K562 (cell line): ENCODE measurements at regions not wholly inside any gene's neighbourhood (a gene's known extent, or its start where the extent isn't known, plus 50 kb on each side); places are given as distances from the start of the nearest gene placed in this dataset.
A peak's percentile ranks its signal among the peaks of the same experiment; 100 is the strongest.

Source experiments
- ATAC-seq: fragments of 200-7000 bp; cut with Tn5 transposase; 3 replicates; pipeline ENCODE4 v1.9.1; 2020; ENCODE audit warnings: moderate library complexity
- BruUV-seq: library from RNA; stranded (reverse); fragments of 400-500 nt; replicated peaks from 2 replicates; lab custom pipeline; 2021; lab: Mats Ljungman, UMichigan
- CTCF ChIA-PET: fragments of 300-600 bp; formaldehyde crosslinking; extraction: SDS; loops from one replicate; lab custom pipeline; 2021; ENCODE audit warnings: low intra/inter-chr PET ratio; lab: Yijun Ruan, JAX
- POLR2A ChIA-PET: fragments of 300-600, 350-650 bp; sonication (Branson Sonifier 250); formaldehyde crosslinking; extraction: SDS; loops from one replicate; lab custom pipeline; 2021; ENCODE audit warnings: antibody characterized with exemption, inconsistent platforms; lab: Yijun Ruan, JAX
- DNase-seq, 4 experiments: peaks; one replicate each; pipeline versions ENCODE4 v3.0.0 to v3.0.0-alpha.2; 2011 to 2018; ENCODE audit warnings: low spot score in 3 of 4, mixed read lengths in 3 of 4; ENCODE audit errors: extremely low read depth in 1 of 4
- FAIRE-seq: peaks from 2 replicates; lab custom pipeline; 2011; peaks lifted over from hg19 to GRCh38; lab: Jason Lieb, UNC
- H2AFZ ChIP-seq: 2 replicates; pipeline ENCODE4 v1.6.0; 2011; ENCODE audit warnings: low read depth, low read length, control low read depth, inconsistent platforms
- H3K27ac ChIP-seq: fragments of 200-600 bp; 3 replicates; pipeline ENCODE4 v1.8.0; 2011; ENCODE audit warnings: low read depth, mild to moderate bottlenecking, control low read depth, inconsistent platforms, low read length, moderate library complexity, mixed read lengths; ENCODE audit errors: extremely low read depth
- H3K27me3 ChIP-seq, 2 experiments: fragments of 300-600 bp in 1 of 2; 2 replicates in 1 of 2; 3 replicates in 1 of 2; pipeline versions ENCODE4 v1.6.0 to v1.8.0; 2011; ENCODE audit warnings: inconsistent platforms in 2 of 2, low read length in 2 of 2, mild to moderate bottlenecking in 1 of 2, mixed read lengths in 1 of 2, moderate library complexity in 1 of 2; ENCODE audit not compliant: control insufficient read depth in 2 of 2, insufficient read depth in 2 of 2
- H3K36me3 ChIP-seq: fragments of 300-600 bp; 3 replicates; pipeline ENCODE4 v1.8.0; 2011; ENCODE audit warnings: mild to moderate bottlenecking, low read length, inconsistent platforms; ENCODE audit not compliant: control insufficient read depth, insufficient read depth
- H3K4me1 ChIP-seq, 2 experiments: fragments of 200-600 bp in 1 of 2; replicated peaks in 1 of 2; 2 replicates in 1 of 2; 3 replicates in 1 of 2; pipeline versions ENCODE4 v1.5.1 to v1.8.0; 2011; ENCODE audit warnings: inconsistent platforms in 2 of 2, low read length in 2 of 2, mild to moderate bottlenecking in 1 of 2, mixed read lengths in 1 of 2, moderate library complexity in 1 of 2; ENCODE audit not compliant: control insufficient read depth in 2 of 2, insufficient read depth in 2 of 2
- H3K4me2 ChIP-seq: 2 replicates; pipeline ENCODE4 v1.6.1; 2011; ENCODE audit warnings: low read length, control low read depth, inconsistent platforms, mixed read lengths; ENCODE audit not compliant: insufficient read depth
- H3K4me3 ChIP-seq: fragments of 200-600 bp; sonication (generic), shearing (Covaris generic); 2 replicates; pipeline ENCODE4 v1.5.1; 2016; ENCODE audit warnings: control low read depth, inconsistent platforms
- H3K79me2 ChIP-seq: fragments of 200-600 bp; 3 replicates; pipeline ENCODE4 v1.8.0; 2011; ENCODE audit warnings: low read length, inconsistent platforms; ENCODE audit not compliant: control insufficient read depth, insufficient read depth
- H3K9ac ChIP-seq, 2 experiments: 2 replicates each; pipeline versions ENCODE4 v1.6.0 to v1.6.1; 2011; ENCODE audit warnings: low read depth in 2 of 2, low read length in 2 of 2, control low read depth in 1 of 2, inconsistent platforms in 1 of 2, mild to moderate bottlenecking in 1 of 2, mixed read lengths in 1 of 2; ENCODE audit not compliant: insufficient read depth in 1 of 2
- H3K9me1 ChIP-seq: one replicate; pipeline ENCODE4 v1.6.0; 2011; ENCODE audit warnings: inconsistent platforms, mild to moderate bottlenecking, low read length, moderate library complexity; ENCODE audit not compliant: control insufficient read depth, insufficient read depth
- H3K9me3 ChIP-seq: replicated peaks from 2 replicates; pipeline ENCODE4 v1.5.1; 2011; ENCODE audit warnings: low read depth, low read length, inconsistent platforms; ENCODE audit not compliant: control insufficient read depth, insufficient read depth
- H4K20me1 ChIP-seq: replicated peaks from 2 replicates; pipeline ENCODE4 v1.6.1; 2011; ENCODE audit warnings: low read length, inconsistent platforms, mixed read lengths; ENCODE audit not compliant: control insufficient read depth, insufficient read depth
- CAMTA2 ChIP-seq: fragments of 250-450 bp; sonication (Bioruptor Pico); conservative IDR thresholded peaks from 2 replicates; pipeline ENCODE4 v1.5.1; 2022
- CEBPG ChIP-seq, 3 experiments: fragments of 200-800 bp in 1 of 3; sonication (Bioruptor generic) in 1 of 3; sonication (generic) in 1 of 3; formaldehyde crosslinking in 1 of 3; IDR thresholded peaks in 2 of 3; conservative IDR thresholded peaks in 1 of 3; 2 replicates each; pipeline versions ENCODE4 v1.6.1 to v1.8.0; 2016 to 2022; ENCODE audit warnings: missing compliant biosample characterization in 2 of 3, missing genetic modification characterization in 2 of 3, mild to moderate bottlenecking in 1 of 3, missing genetic modification reagents in 1 of 3
- EP400 ChIP-seq: fragments of 450-650 bp; IDR thresholded peaks from 2 replicates; pipeline ENCODE4 v1.6.1; 2017; ENCODE audit warnings: antibody characterized with exemption, mild to moderate bottlenecking, moderate library complexity
- MAFF ChIP-seq: IDR thresholded peaks from 2 replicates; pipeline ENCODE4 v1.6.1; 2012; ENCODE audit warnings: low read length, improper control_type of control experiment
- MCM7 ChIP-seq, 2 experiments: fragments of 450-650 bp; IDR thresholded peaks; 2 replicates each; pipeline ENCODE4 v1.6.1; 2016 to 2018
- PHF21A ChIP-seq: fragments of 450-650 bp; IDR thresholded peaks from 2 replicates; pipeline ENCODE4 v1.6.1; 2017; ENCODE audit warnings: low read depth, borderline replicate concordance
- SP1 ChIP-seq: sonication (generic); formaldehyde crosslinking; IDR thresholded peaks from 2 replicates; pipeline ENCODE4 v1.8.1; 2022; ENCODE audit warnings: mild to moderate bottlenecking, missing genetic modification reagents
- SRSF7 ChIP-seq: fragments of 200-400 bp; formaldehyde crosslinking; optimal IDR thresholded peaks from 2 replicates; pipeline ENCODE3; 2017; ENCODE audit warnings: mild to moderate bottlenecking, low read depth, low read length
- TAF7 ChIP-seq: fragments of 450-650 bp; IDR thresholded peaks from 2 replicates; pipeline ENCODE4 v1.6.1; 2016; ENCODE audit warnings: missing genetic modification characterization, missing compliant biosample characterization
- XRCC3 ChIP-seq: fragments of 450-650 bp; IDR thresholded peaks from 2 replicates; pipeline ENCODE4 v1.6.1; 2017; ENCODE audit warnings: mild to moderate bottlenecking, moderate library complexity
- ZNF311 ChIP-seq: fragments of 250-450 bp; sonication (Bioruptor Pico); IDR thresholded peaks from 2 replicates; pipeline ENCODE4 v1.4.0; 2020; ENCODE audit warnings: mild to moderate bottlenecking, moderate library complexity
- ZNF561 ChIP-seq: fragments of 450-650 bp; formaldehyde crosslinking; conservative IDR thresholded peaks from 2 replicates; pipeline ENCODE4 v1.4.0; 2020; ENCODE audit warnings: mild to moderate bottlenecking, moderate library complexity
- ZSCAN29 ChIP-seq: fragments of 450-650 bp; IDR thresholded peaks from 2 replicates; pipeline ENCODE4 v1.6.1; 2017
- WGBS: fragments of 100-300 bp; shearing (Covaris generic); methylation state at CpG from one replicate; pipeline ENCODE4 v1.1.6; 2016; ENCODE audit warnings: low coverage, mixed read lengths; ENCODE audit not compliant: insufficient coverage; ENCODE audit errors: missing lambda C conversion rate; 5-methylcytosine and 5-hydroxymethylcytosine counted together
- in situ Hi-C: fragments of 300-500 bp; cut with MboI; formaldehyde crosslinking; loops from 4 replicates; pipeline ENCODE4 v1.15.0; 2018; ENCODE audit warnings: inconsistent platforms, mixed read lengths
- intact Hi-C: fragments of 100-400 bp; cut with micrococcal nuclease; formaldehyde crosslinking; loops from 2 replicates; pipeline ENCODE4 v1.14.2; 2022
- TF ChIP-seq, protein P1 (sequence below), 2 experiments: fragments of 450-650 bp in 1 of 2; sonication (generic) in 1 of 2; formaldehyde crosslinking in 1 of 2; IDR thresholded peaks in 1 of 2; conservative IDR thresholded peaks in 1 of 2; 2 replicates each; pipeline versions ENCODE4 v1.6.1 to v1.8.1; 2016 to 2023; ENCODE audit warnings: mild to moderate bottlenecking in 2 of 2, moderate library complexity in 2 of 2, inconsistent platforms in 1 of 2, missing genetic modification reagents in 1 of 2

GRCh38 chr6:81806793-81807565 lies 54.5 kb upstream of the TENT5A start (continued):
- TF ChIP-seq MAFF, result no peak
- no peak for TF ChIP-seq CAMTA2 (CRISPR knock-in tag)
- no peak for TF ChIP-seq EP400
- TF ChIP-seq PHF21A, result no peak
- TF ChIP-seq ZNF561, result no peak
- no peak for TF ChIP-seq SP1 (CRISPR knock-in tag)
- no peak for TF ChIP-seq MCM7 (IDR thresholded peaks at IDR 0.05)
- no peak for TF ChIP-seq SRSF7
- no peak for TF ChIP-seq XRCC3
- TF ChIP-seq TAF7 (tag), result no peak
- no peak for TF ChIP-seq ZNF311 (CRISPR knock-in tag)
- TF ChIP-seq, all 486 proteins: peak for 0

- ATAC-seq, result no peak
- DNase-seq, result no peak
- ChIA-PET CTCF (no interaction called here), POLR2A (no interaction called here)
- Histone ChIP-seq H3K4me3 (no peak overlapping the region), H3K9me1 (no peaks in the 10 kb centered on the region), H3K79me2 (no peaks in the 10 kb centered on the region), H2AFZ (no peak overlapping the region), H3K9ac (no peak overlapping the region), H3K36me3 (no peaks in the 10 kb centered on the region), H3K4me2 (no peak overlapping the region), H3K27ac (no peak overlapping the region), H3K27me3 (no peaks in the 10 kb centered on the region), H3K4me1 (no peaks in the 10 kb centered on the region), H4K20me1 (no peaks in the 10 kb centered on the region), H3K9me3 (no peaks in the 10 kb centered on the region)
- intact Hi-C loops (no loop called here), in situ Hi-C loops (no loop called here)
- BruUV-seq, result no TSS peak
- WGBS, result 1% methylated on average over 4 of the region's 4 CpGs
- TF ChIP-seq ZSCAN29, result no peak
- TF ChIP-seq, protein P1, sequence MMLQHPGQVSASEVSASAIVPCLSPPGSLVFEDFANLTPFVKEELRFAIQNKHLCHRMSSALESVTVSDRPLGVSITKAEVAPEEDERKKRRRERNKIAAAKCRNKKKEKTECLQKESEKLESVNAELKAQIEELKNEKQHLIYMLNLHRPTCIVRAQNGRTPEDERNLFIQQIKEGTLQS (IDR thresholded peaks at IDR 0.05), result peak; percentile 49; the same call in 1 of the 2 replicates
- TF ChIP-seq, protein P1 (CRISPR knock-in tag; conservative IDR thresholded peaks at IDR 0.05), result no peak
- TF ChIP-seq CEBPG (CRISPR knock-in tag; IDR thresholded peaks at IDR 0.05), result no peak
- TF ChIP-seq CEBPG (tag; conservative IDR thresholded peaks at IDR 0.05 in 1 of 2, IDR thresholded peaks at IDR 0.05 in 1 of 2), result peak; percentile 30 to 79; a peak in 2 of 4 replicates
- FAIRE-seq, result no peak
Observed at GRCh38 chr6:81802356-81802755, 49.9 kb upstream of the TENT5A start.
